GM23338 (cell line): ENCODE measurements at regions not wholly inside any gene's neighbourhood (a gene's known extent, or its start where the extent isn't known, plus 50 kb on each side); places are given as distances from the start of the nearest gene placed in this dataset.

Source experiments
- ATAC-seq: fragments of 200-7000 bp; cut with Tn5 transposase; 3 replicates; pipeline ENCODE4 v1.9.1; 2020
- DNase-seq: peaks from one replicate; pipeline ENCODE4 v3.0.0-alpha.2; 2015; ENCODE audit warnings: low spot score
- H2AFZ ChIP-seq: fragments of 200-600 bp; sonication (generic); 2 replicates; pipeline ENCODE4 v1.8.0; 2016; ENCODE audit warnings: antibody characterized with exemption, mild to moderate bottlenecking, moderate library complexity
- H3F3A ChIP-seq: fragments of 200-600 bp; sonication (generic); replicated peaks from 2 replicates; pipeline ENCODE4 v1.8.0; 2017; ENCODE audit warnings: antibody characterized with exemption, mixed run types, low read depth
- H3K27ac ChIP-seq: fragments of 200-600 bp; sonication (generic); 2 replicates; pipeline ENCODE4 v1.6.1; 2016; ENCODE audit warnings: low read depth
- H3K27me3 ChIP-seq: fragments of 200-600 bp; sonication (generic); 2 replicates; pipeline ENCODE4 v1.8.0; 2016; ENCODE audit warnings: mild to moderate bottlenecking, mixed run types, moderate library complexity; ENCODE audit not compliant: insufficient read depth
- H3K36me3 ChIP-seq: fragments of 200-600 bp; sonication (generic); 2 replicates; pipeline ENCODE4 v1.8.0; 2016; ENCODE audit warnings: mild to moderate bottlenecking; ENCODE audit not compliant: insufficient read depth
- H3K4me1 ChIP-seq: fragments of 200-600 bp; sonication (generic); 2 replicates; pipeline ENCODE4 v1.8.0; 2016; ENCODE audit warnings: mild to moderate bottlenecking, moderate library complexity; ENCODE audit not compliant: insufficient read depth
- H3K4me2 ChIP-seq: fragments of 200-600 bp; sonication (generic); 2 replicates; pipeline ENCODE4 v1.7.1; 2017; ENCODE audit warnings: mixed run types
- H3K4me3 ChIP-seq: fragments of 200-600 bp; sonication (generic); 2 replicates; pipeline ENCODE4 v1.6.1; 2016; ENCODE audit warnings: mixed run types
- H3K79me2 ChIP-seq: fragments of 200-600 bp; sonication (generic); replicated peaks from 2 replicates; pipeline ENCODE4 v1.8.0; 2017; ENCODE audit warnings: mild to moderate bottlenecking; ENCODE audit not compliant: insufficient read depth
- H3K9me2 ChIP-seq: fragments of 200-600 bp; sonication (generic); 2 replicates; pipeline ENCODE4 v1.8.0; 2017; ENCODE audit not compliant: insufficient read depth
- H4K20me1 ChIP-seq: fragments of 200-600 bp; sonication (generic); replicated peaks from 2 replicates; pipeline ENCODE4 v1.8.0; 2017; ENCODE audit warnings: mild to moderate bottlenecking; ENCODE audit not compliant: insufficient read depth
- H3K27ac Mint-ChIP-seq: 2 replicates; pipeline ENCODE4 v1.8.0; 2020; ENCODE audit warnings: inconsistent platforms, mild to moderate bottlenecking, moderate library complexity, mixed read lengths
- H3K27me3 Mint-ChIP-seq: 3 replicates; pipeline ENCODE4 v1.8.0; 2022; ENCODE audit warnings: low read depth, mild to moderate bottlenecking, moderate library complexity, mixed read lengths, inconsistent platforms; ENCODE audit not compliant: insufficient read depth, poor library complexity
- H3K36me3 Mint-ChIP-seq: 3 replicates; pipeline ENCODE4 v1.8.0; 2021; ENCODE audit warnings: low read depth, mild to moderate bottlenecking, inconsistent platforms, moderate library complexity, mixed read lengths
- H3K4me1 Mint-ChIP-seq: 3 replicates; pipeline ENCODE4 v1.8.0; 2020; ENCODE audit warnings: mild to moderate bottlenecking, inconsistent platforms, mixed read lengths
- H3K4me3 Mint-ChIP-seq: 3 replicates; pipeline ENCODE4 v1.8.0; 2021; ENCODE audit warnings: moderate library complexity, mild to moderate bottlenecking, inconsistent platforms, mixed read lengths
- H3K9me3 Mint-ChIP-seq: 3 replicates; pipeline ENCODE4 v1.8.0; 2020; ENCODE audit warnings: moderate library complexity, mild to moderate bottlenecking, inconsistent platforms, mixed read lengths
- CREB1 ChIP-seq: fragments of 250-450 bp; sonication (Bioruptor Pico); IDR thresholded peaks from 2 replicates; pipeline ENCODE4 v1.5.0; 2020; ENCODE audit warnings: low read depth, mild to moderate bottlenecking, moderate library complexity
- CTCF ChIP-seq, 2 experiments: fragments of 200-600 bp in 1 of 2; sonication (generic) in 1 of 2; conservative IDR thresholded peaks; 2 replicates each; pipeline versions ENCODE4 v1.5.1 to v1.6.1; 2016 to 2017; ENCODE audit warnings: antibody characterized with exemption in 2 of 2, low read depth in 2 of 2, mild to moderate bottlenecking in 2 of 2, moderate library complexity in 1 of 2
- ETS1 ChIP-seq: IDR thresholded peaks from 2 replicates; pipeline ENCODE4 v1.6.1; 2016; ENCODE audit warnings: antibody characterized with exemption
- EZH2 ChIP-seq: fragments of 200-600 bp; sonication (generic); IDR thresholded peaks from one replicate; pipeline ENCODE4 v1.8.0; 2017; ENCODE audit warnings: antibody characterized with exemption, mild to moderate bottlenecking, low read depth; ENCODE audit not compliant: unreplicated experiment
- EZH2phosphoT487 ChIP-seq: fragments of 200-600 bp; sonication (generic); IDR thresholded peaks from one replicate; pipeline ENCODE4 v1.8.1; 2018; ENCODE audit warnings: antibody characterized with exemption; ENCODE audit not compliant: unreplicated experiment
- JUNB ChIP-seq: IDR thresholded peaks from one replicate; pipeline ENCODE4 v1.6.1; 2016; ENCODE audit warnings: antibody characterized with exemption; ENCODE audit not compliant: unreplicated experiment
- NANOG ChIP-seq: IDR thresholded peaks from 2 replicates; pipeline ENCODE4 v1.6.1; 2016; ENCODE audit warnings: antibody characterized with exemption, borderline replicate concordance
- POLR2AphosphoS5 ChIP-seq: IDR thresholded peaks from 2 replicates; pipeline ENCODE4 v1.6.1; 2016; ENCODE audit warnings: antibody characterized with exemption, low read depth
- REST ChIP-seq: IDR thresholded peaks from one replicate; pipeline ENCODE4 v1.6.1; 2018; ENCODE audit warnings: antibody characterized with exemption; ENCODE audit not compliant: unreplicated experiment
- STAT1 ChIP-seq: IDR thresholded peaks from one replicate; pipeline ENCODE4 v1.6.1; 2016; ENCODE audit warnings: antibody characterized with exemption; ENCODE audit not compliant: unreplicated experiment
- ZNF114 ChIP-seq: fragments of 250-450 bp; sonication (Bioruptor Pico); IDR thresholded peaks from 2 replicates; pipeline ENCODE4 v1.5.0; 2020; ENCODE audit warnings: mild to moderate bottlenecking, moderate library complexity
- ZNF331 ChIP-seq: fragments of 250-450 bp; sonication (Bioruptor Pico); IDR thresholded peaks from 2 replicates; pipeline ENCODE4 v1.5.0; 2020; ENCODE audit warnings: low read depth, mild to moderate bottlenecking, moderate library complexity
- ZNF462 ChIP-seq: fragments of 250-450 bp; sonication (Bioruptor Pico); IDR thresholded peaks from 2 replicates; pipeline ENCODE4 v1.5.0; 2020; ENCODE audit warnings: mild to moderate bottlenecking, moderate library complexity

GRCh38 chr6:164150232-164150631 lies 735.7 kb downstream of the QKI start:
- no peaks in the 10 kb centered on the region for H3K36me3 ChIP-seq
- no peak overlapping the region for H3K4me2 ChIP-seq
- TF ChIP-seq CREB1 (CRISPR knock-in tag) (no peak), NANOG (no peak), ETS1 (no peak), POLR2AphosphoS5 (no peak), REST (no peak), STAT1 (no peak), JUNB (no peak), ZNF114 (CRISPR knock-in tag) (no peak), CTCF (conservative IDR thresholded peaks at IDR 0.05; ENCODE audit: low read depth in 2 of 2) (no peak), ZNF462 (CRISPR knock-in tag) (no peak), EZH2 (no peak), EZH2phosphoT487 (no peak), ZNF331 (CRISPR knock-in tag) (no peak)
- no peaks in the 10 kb centered on the region for H3K27me3 ChIP-seq
- no peaks in the 10 kb centered on the region for H3K9me2 ChIP-seq
- ATAC-seq: no peak
- H3K4me3 ChIP-seq: no peak overlapping the region
- Mint-ChIP-seq H3K36me3 (peaks cover 4% of the 10 kb centered on the region; the same call in 1 of the 3 replicates), H3K27me3 (peaks cover 4% of the 10 kb centered on the region), H3K9me3 (peaks cover 11% of the 10 kb centered on the region; the same call in 2 of the 3 replicates), H3K4me3 (no peak overlapping the region), H3K4me1 (peaks cover 2% of the 10 kb centered on the region; the same call in 1 of the 3 replicates), H3K27ac (no peak overlapping the region)
- H4K20me1 ChIP-seq: no peaks in the 10 kb centered on the region
- no peak for DNase-seq
- no peaks in the 10 kb centered on the region for H3F3A ChIP-seq
- no peaks in the 10 kb centered on the region for H3K79me2 ChIP-seq
- 0 out of 2 replicates have a peak overlapping the region, but pooled peaks have one; percentile 43 for H2AFZ ChIP-seq
- H3K27ac ChIP-seq: no peak overlapping the region
- peaks cover 8% of the 10 kb centered on the region; the same call in 1 of the 2 replicates for H3K4me1 ChIP-seq
